Choroid plexus epithelial cell (primary cell): ENCODE measurements at regions not wholly inside any gene's neighbourhood (a gene's known extent, or its start where the extent isn't known, plus 50 kb on each side); places are given as distances from the start of the nearest gene placed in this dataset.

ENCODE experiments used
- DNase-seq: peaks from one replicate; pipeline ENCODE4 v3.0.0-alpha.2; 2010; ENCODE audit warnings: low read depth
- H3K4me3 ChIP-seq: 2 replicates; pipeline ENCODE4 v1.5.1; 2011; ENCODE audit warnings: low read depth, mild to moderate bottlenecking, control low read depth, low read length, moderate library complexity
- TF ChIP-seq, protein P1 (sequence below): conservative IDR thresholded peaks from 2 replicates; pipeline ENCODE4 v1.5.1; 2011; ENCODE audit warnings: low read depth, mild to moderate bottlenecking, control low read depth, inconsistent platforms, low read length, moderate library complexity

DNA sequence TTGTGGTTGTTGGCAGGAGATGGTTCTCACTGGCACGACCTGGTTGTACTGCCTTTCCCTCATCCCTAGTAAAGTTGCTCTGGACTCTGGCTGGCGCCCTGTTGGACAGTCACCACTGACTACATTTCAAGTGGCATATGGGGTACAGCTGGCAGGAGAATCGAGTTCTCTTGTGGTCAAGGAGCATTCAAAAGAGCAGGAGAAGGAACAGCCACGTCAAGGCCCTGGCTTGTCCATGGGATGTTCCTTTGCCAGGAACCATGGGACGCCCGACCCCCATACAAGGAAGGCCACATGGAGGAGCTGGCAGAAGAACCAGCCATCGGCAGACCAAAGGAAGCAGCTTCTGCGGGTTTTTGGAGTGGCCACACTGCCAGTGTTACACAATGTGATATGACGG is 87.0 kb upstream of the SLC25A13 start:
- H3K4me3 ChIP-seq, result no peak overlapping the region
- TF ChIP-seq, protein P1, sequence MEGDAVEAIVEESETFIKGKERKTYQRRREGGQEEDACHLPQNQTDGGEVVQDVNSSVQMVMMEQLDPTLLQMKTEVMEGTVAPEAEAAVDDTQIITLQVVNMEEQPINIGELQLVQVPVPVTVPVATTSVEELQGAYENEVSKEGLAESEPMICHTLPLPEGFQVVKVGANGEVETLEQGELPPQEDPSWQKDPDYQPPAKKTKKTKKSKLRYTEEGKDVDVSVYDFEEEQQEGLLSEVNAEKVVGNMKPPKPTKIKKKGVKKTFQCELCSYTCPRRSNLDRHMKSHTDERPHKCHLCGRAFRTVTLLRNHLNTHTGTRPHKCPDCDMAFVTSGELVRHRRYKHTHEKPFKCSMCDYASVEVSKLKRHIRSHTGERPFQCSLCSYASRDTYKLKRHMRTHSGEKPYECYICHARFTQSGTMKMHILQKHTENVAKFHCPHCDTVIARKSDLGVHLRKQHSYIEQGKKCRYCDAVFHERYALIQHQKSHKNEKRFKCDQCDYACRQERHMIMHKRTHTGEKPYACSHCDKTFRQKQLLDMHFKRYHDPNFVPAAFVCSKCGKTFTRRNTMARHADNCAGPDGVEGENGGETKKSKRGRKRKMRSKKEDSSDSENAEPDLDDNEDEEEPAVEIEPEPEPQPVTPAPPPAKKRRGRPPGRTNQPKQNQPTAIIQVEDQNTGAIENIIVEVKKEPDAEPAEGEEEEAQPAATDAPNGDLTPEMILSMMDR, result no peak
- DNase-seq, result no peak

DNA sequence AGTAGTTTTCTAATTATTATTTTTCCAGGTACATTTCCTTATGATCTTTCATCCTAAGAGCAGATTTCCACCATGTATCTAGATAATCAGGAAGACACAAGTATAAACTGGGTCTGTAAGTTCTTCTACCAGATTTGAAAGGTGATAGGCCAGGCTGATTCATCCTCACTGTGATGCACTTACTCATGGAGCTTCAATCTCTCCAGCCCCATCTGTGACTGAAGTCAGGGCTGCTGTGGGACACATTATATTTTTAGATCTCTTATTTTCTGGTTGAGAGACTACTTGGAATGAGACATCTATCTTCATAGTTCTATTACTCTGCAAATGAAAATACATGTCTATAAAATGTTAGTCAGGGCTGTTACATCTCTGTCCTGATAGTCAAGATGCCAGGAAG is 85.5 kb upstream of the SLC25A13 start:
- peak; percentile 32 for DNase-seq
- no peak overlapping the region for H3K4me3 ChIP-seq
- TF ChIP-seq, protein P1, result no peak

DNA sequence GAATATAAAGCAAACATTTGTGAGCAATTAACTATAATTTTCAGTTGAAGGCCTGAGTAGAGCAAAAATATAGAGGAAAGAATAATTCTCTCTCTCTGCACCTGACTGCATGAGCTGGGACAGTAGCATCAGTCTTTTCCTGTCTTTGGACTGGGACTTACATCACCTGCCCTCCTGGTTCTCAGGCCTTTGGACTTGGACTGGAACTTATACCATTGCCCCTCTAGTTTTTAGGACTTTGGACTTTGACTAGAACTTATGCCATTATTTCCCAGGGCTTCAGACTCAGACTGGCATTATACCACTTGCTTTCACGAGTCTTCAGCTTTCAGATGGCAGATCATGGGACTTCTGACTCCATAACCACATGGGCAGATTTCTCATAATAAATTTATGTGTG is 81.0 kb upstream of the SLC25A13 start:
- no peak overlapping the region for H3K4me3 ChIP-seq
- DNase-seq, result no peak
- TF ChIP-seq, protein P1, result no peak

DNA sequence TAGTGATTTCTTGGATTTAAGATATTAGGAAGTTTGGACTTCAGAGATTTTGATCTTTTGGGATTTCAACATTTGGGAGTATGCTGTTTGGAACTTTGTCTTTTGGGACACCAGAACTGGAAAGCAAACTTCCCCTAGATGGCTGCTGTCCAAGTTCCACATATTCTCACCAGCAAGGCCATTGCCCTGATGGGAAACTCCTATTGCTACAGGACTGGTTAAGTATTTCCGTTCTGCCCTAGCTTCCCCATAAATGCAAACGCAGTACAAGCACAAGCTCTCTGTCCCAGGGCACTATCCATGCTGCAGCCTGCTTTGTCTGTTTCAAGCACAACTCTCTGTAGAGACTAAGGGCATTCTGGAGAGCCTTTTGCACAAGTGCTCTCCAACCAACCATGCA is 79.3 kb upstream of the SLC25A13 start:
- DNase-seq, result no peak
- no peak overlapping the region for H3K4me3 ChIP-seq
- TF ChIP-seq, protein P1, result no peak

GRCh38 chr7:96400518-96400917 is 78.6 kb upstream of the SLC25A13 start:
- TF ChIP-seq, protein P1, result no peak
- no peak for DNase-seq
- H3K4me3 ChIP-seq, result no peak overlapping the region

GRCh38 chr7:96400001-96400400 is 78.1 kb upstream of the SLC25A13 start:
- no peak overlapping the region for H3K4me3 ChIP-seq
- TF ChIP-seq, protein P1, result no peak
- DNase-seq, result no peak

GRCh38 chr7:96397936-96398598 is 76.2 kb upstream of the SLC25A13 start:
- H3K4me3 ChIP-seq, result no peak overlapping the region
- TF ChIP-seq, protein P1, result no peak
- peak; percentile 16 for DNase-seq
